HepG2 (cell line): ENCODE measurements at regions not wholly inside any gene's neighbourhood (a gene's known extent, or its start where the extent isn't known, plus 50 kb on each side); places are given as distances from the start of the nearest gene placed in this dataset.

ENCODE experiments used
- ATAC-seq: fragments of 200-7000 bp; cut with Tn5 transposase; 3 replicates; pipeline ENCODE4 v1.9.1; 2020; ENCODE audit warnings: mild to moderate bottlenecking, moderate library complexity
- BruUV-seq: library from RNA; stranded (reverse); fragments of 400-500 nt; replicated peaks from 2 replicates; lab custom pipeline; 2021; lab: Mats Ljungman, UMichigan
- CTCF ChIA-PET: fragments of 300-600 bp; formaldehyde crosslinking; extraction: SDS; loops from one replicate; lab custom pipeline; 2021; ENCODE audit warnings: low total read pairs, inconsistent platforms, low intra/inter-chr PET ratio; lab: Yijun Ruan, JAX
- POLR2A ChIA-PET: fragments of 350-600 bp; sonication (Branson Sonifier 250); formaldehyde crosslinking; loops from one replicate; lab custom pipeline; 2020; ENCODE audit warnings: antibody characterized with exemption, inconsistent platforms; lab: Yijun Ruan, JAX
- DNase-seq: peaks from one replicate; pipeline ENCODE4 v3.0.0-alpha.2; 2015; ENCODE audit warnings: low spot score
- FAIRE-seq: peaks from 3 replicates; lab custom pipeline; 2011; peaks lifted over from hg19 to GRCh38; lab: Jason Lieb, UNC
- H2AFZ ChIP-seq: one replicate; pipeline ENCODE4 v1.6.1; 2011; ENCODE audit warnings: low read length, inconsistent platforms
- H3K27ac ChIP-seq: fragments of 300-600 bp; 3 replicates; pipeline ENCODE4 v1.8.0; 2011; ENCODE audit warnings: mixed run types, mild to moderate bottlenecking, mixed read lengths, low read length, inconsistent platforms; ENCODE audit not compliant: insufficient read depth; ENCODE audit errors: extremely low read length
- H3K27me3 ChIP-seq, 2 experiments: fragments of 200-600 bp in 1 of 2; 2 replicates in 1 of 2; 3 replicates in 1 of 2; pipeline versions ENCODE4 v1.6.0 to v1.8.0; 2011; ENCODE audit warnings: low read length in 2 of 2, mild to moderate bottlenecking in 2 of 2, moderate library complexity in 2 of 2, inconsistent platforms in 1 of 2; ENCODE audit not compliant: insufficient read depth in 2 of 2, control insufficient read depth in 1 of 2
- H3K36me3 ChIP-seq, 2 experiments: fragments of 200-600 bp in 1 of 2; replicated peaks in 1 of 2; 2 replicates in 1 of 2; 3 replicates in 1 of 2; pipeline versions ENCODE4 v1.5.1 to v1.8.0; 2011; ENCODE audit warnings: low read length in 2 of 2, inconsistent platforms in 1 of 2; ENCODE audit not compliant: insufficient read depth in 2 of 2, control insufficient read depth in 1 of 2
- H3K4me1 ChIP-seq: 2 replicates; pipeline ENCODE4 v1.5.1; 2012; ENCODE audit warnings: low read length, inconsistent platforms; ENCODE audit not compliant: insufficient read depth
- H3K4me2 ChIP-seq: 2 replicates; pipeline ENCODE4 v1.6.0; 2011; ENCODE audit warnings: low read depth, low read length, inconsistent platforms
- H3K4me3 ChIP-seq, 3 experiments: fragments of 200-600 bp in 1 of 3; sonication (generic), shearing (Covaris generic) in 1 of 3; replicated peaks in 1 of 3; 2 replicates each; pipeline ENCODE4 v1.5.1; 2011 to 2016; ENCODE audit warnings: low read length in 3 of 3, inconsistent platforms in 2 of 3, low read depth in 2 of 3, mild to moderate bottlenecking in 2 of 3, control low read depth in 1 of 3, mixed read lengths in 1 of 3; ENCODE audit not compliant: insufficient read depth in 1 of 3
- H3K79me2 ChIP-seq: one replicate; pipeline ENCODE4 v1.6.1; 2011; ENCODE audit warnings: low read length, inconsistent platforms; ENCODE audit not compliant: insufficient read depth
- H3K9ac ChIP-seq: 2 replicates; pipeline ENCODE4 v1.6.0; 2011; ENCODE audit warnings: mild to moderate bottlenecking, low read depth, low read length, inconsistent platforms; ENCODE audit not compliant: insufficient read depth
- H3K9me3 ChIP-seq: 2 replicates; pipeline ENCODE4 v1.5.1; 2012; ENCODE audit warnings: mild to moderate bottlenecking, low read length
- H4K20me1 ChIP-seq: 2 replicates; pipeline ENCODE4 v1.6.0; 2011; ENCODE audit warnings: inconsistent platforms, mild to moderate bottlenecking, low read length, moderate library complexity; ENCODE audit not compliant: insufficient read depth
- CBX1 ChIP-seq: IDR thresholded peaks from one replicate; pipeline ENCODE4 v1.6.1; 2016; ENCODE audit warnings: antibody characterized with exemption, low read depth
- CHD2 ChIP-seq: IDR thresholded peaks from 2 replicates; pipeline ENCODE4 v1.6.1; 2011; ENCODE audit warnings: low read depth, low read length, improper control_type of control experiment
- HMGA1 ChIP-seq: sonication (generic); formaldehyde crosslinking; conservative IDR thresholded peaks from 2 replicates; pipeline ENCODE4 v1.4.0; 2020; ENCODE audit warnings: missing genetic modification reagents
- KLF16 ChIP-seq, 2 experiments: sonication (generic) in 1 of 2; formaldehyde crosslinking in 1 of 2; IDR thresholded peaks; 2 replicates each; pipeline versions ENCODE4 v1.6.1 to v1.8.0; 2016 to 2023; ENCODE audit warnings: missing genetic modification reagents in 2 of 2, missing compliant biosample characterization in 1 of 2
- MTA1 ChIP-seq: sonication (generic); formaldehyde crosslinking; IDR thresholded peaks from 2 replicates; pipeline ENCODE4 v1.4.0; 2020; ENCODE audit warnings: missing genetic modification reagents, mild to moderate bottlenecking, borderline replicate concordance
- MYC ChIP-seq: sonication (generic); formaldehyde crosslinking; IDR thresholded peaks from 2 replicates; pipeline ENCODE4 v1.9.0; 2021; ENCODE audit warnings: missing genetic modification reagents, borderline replicate concordance
- ZNF225 ChIP-seq: sonication (generic); formaldehyde crosslinking; IDR thresholded peaks from 2 replicates; pipeline ENCODE4 v1.4.0; 2020; ENCODE audit warnings: mild to moderate bottlenecking, missing genetic modification reagents
- ZNF282 ChIP-seq: fragments of 450-650 bp; IDR thresholded peaks from 2 replicates; pipeline ENCODE4 v1.6.1; 2018; ENCODE audit not compliant: partially characterized antibody
- ZNF337 ChIP-seq: sonication (generic); formaldehyde crosslinking; IDR thresholded peaks from 2 replicates; pipeline ENCODE4 v1.5.1; 2020; ENCODE audit warnings: missing genetic modification reagents, low read depth, mild to moderate bottlenecking, borderline replicate concordance
- ZNF34 ChIP-seq: sonication (generic); formaldehyde crosslinking; IDR thresholded peaks from 2 replicates; pipeline ENCODE4 v1.4.0; 2020; ENCODE audit warnings: mild to moderate bottlenecking, missing genetic modification reagents, borderline replicate concordance
- ZNF746 ChIP-seq: sonication (generic); formaldehyde crosslinking; IDR thresholded peaks from 2 replicates; pipeline ENCODE4 v1.8.0; 2022; ENCODE audit warnings: mild to moderate bottlenecking, missing genetic modification reagents
- WGBS: methylation state at CpG from one replicate; pipeline ENCODE4 v1.1.6; 2017; ENCODE audit warnings: low lambda C conversion rate; 5-methylcytosine and 5-hydroxymethylcytosine counted together
- in situ Hi-C: cut with HindIII; loops from 2 replicates; pipeline ENCODE4 v1.10.0; 2017; ENCODE audit warnings: low pct_unique_long_range_greater_than_20kb; ENCODE audit not compliant: extremely low pct_ligation_motif_present
- intact Hi-C: fragments of 100-400 bp; cut with micrococcal nuclease; formaldehyde crosslinking; loops from one replicate; pipeline ENCODE4 v1.10.0; 2022; ENCODE audit not compliant: unreplicated experiment
- TF ChIP-seq, protein P1 (sequence below): sonication (generic); formaldehyde crosslinking; IDR thresholded peaks from 2 replicates; pipeline ENCODE4 v1.9.0; 2021; ENCODE audit warnings: missing genetic modification reagents, mild to moderate bottlenecking, borderline replicate concordance
- TF ChIP-seq, protein P2 (sequence below): IDR thresholded peaks from 2 replicates; pipeline ENCODE4 v1.6.1; 2012; ENCODE audit warnings: inconsistent platforms
- TF ChIP-seq, protein P3 (sequence below): sonication (generic); formaldehyde crosslinking; IDR thresholded peaks from 2 replicates; pipeline ENCODE4 v1.4.0; 2020; ENCODE audit warnings: mild to moderate bottlenecking, missing genetic modification reagents
- TF ChIP-seq, protein P4 (sequence below): sonication (generic); formaldehyde crosslinking; IDR thresholded peaks from 2 replicates; pipeline ENCODE4 v1.4.0; 2020; ENCODE audit warnings: missing genetic modification reagents

DNA sequence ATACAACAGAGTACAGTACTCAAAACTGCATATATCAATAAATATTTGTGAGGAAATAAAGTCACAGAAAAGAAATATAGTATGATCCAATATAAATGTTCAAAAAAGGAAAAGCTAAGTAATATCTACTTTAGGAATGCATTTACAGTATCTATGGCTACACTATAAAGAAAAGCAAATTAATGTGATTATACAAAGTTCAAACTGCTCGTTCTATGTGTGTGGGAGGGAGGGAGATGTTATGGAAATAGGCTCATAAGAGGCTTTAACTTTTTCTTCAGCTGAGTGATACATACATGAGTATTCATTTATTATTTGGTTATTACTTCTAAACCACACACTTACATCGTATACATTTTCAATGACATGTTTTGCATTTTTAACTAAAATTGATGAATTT, 377.7 kb upstream of the AGTR1 start (continued):
- no peak for TF ChIP-seq ZNF337
- TF ChIP-seq, protein P1, sequence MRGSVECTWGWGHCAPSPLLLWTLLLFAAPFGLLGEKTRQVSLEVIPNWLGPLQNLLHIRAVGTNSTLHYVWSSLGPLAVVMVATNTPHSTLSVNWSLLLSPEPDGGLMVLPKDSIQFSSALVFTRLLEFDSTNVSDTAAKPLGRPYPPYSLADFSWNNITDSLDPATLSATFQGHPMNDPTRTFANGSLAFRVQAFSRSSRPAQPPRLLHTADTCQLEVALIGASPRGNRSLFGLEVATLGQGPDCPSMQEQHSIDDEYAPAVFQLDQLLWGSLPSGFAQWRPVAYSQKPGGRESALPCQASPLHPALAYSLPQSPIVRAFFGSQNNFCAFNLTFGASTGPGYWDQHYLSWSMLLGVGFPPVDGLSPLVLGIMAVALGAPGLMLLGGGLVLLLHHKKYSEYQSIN: no peak

DNA sequence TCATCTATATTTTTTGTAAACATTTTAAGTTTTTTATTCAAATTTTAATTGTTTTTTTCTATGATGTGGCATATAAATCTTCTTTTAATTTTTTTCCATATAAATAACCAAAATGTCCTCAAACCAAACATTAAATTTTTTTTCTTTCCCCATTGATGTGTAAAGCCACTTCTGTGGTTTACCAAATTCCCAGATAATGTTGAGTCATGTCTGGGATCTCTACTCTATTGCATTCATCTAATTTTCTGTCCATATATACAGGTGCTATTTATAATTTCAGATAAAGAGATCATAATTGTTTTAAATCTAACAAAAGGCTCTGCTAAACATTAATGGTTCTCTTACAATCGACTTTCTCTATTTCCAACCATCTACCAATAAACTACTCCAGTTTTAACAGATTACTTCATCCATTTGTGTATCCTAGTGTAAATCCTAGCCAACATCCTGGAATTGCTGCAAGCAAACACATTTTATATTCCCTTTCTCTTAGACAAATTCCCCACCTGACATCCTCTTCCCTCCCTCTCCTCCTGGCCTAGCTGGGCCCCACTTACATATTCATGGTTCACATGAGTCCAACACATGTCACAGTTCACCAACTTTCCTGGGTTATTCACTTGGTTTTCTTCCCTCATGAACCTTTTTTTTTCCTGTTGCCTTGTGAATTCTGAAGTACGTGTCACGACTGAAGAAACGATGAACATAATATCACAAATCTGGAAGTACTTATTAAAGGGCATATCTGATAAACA, 368.0 kb upstream of the AGTR1 start:
- no peaks in the 10 kb centered on the region for H3K9me3 ChIP-seq
- CTCF ChIA-PET: no interaction called here
- intact Hi-C loops (no loop called here), in situ Hi-C loops (no loop called here)
- FAIRE-seq (no peak), DNase-seq (no peak), ATAC-seq (no peak)
- POLR2A ChIA-PET: no interaction called here
- no peaks in the 10 kb centered on the region for H4K20me1 ChIP-seq
- H3K79me2 ChIP-seq: no peaks in the 10 kb centered on the region
- H3K27ac ChIP-seq: no peak overlapping the region
- H3K36me3 ChIP-seq: no peaks in the 10 kb centered on the region
- no peak overlapping the region for H3K4me2 ChIP-seq
- no TSS peak for BruUV-seq
- no peak overlapping the region for H3K4me3 ChIP-seq
- H2AFZ ChIP-seq: no peak overlapping the region
- WGBS: 31% methylated on average over 4 of the region's 4 CpGs
- TF ChIP-seq, protein P2, sequence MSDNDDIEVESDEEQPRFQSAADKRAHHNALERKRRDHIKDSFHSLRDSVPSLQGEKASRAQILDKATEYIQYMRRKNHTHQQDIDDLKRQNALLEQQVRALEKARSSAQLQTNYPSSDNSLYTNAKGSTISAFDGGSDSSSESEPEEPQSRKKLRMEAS: no peak
- TF ChIP-seq HMGA1 (CRISPR knock-in tag) (no peak), ZNF34 (CRISPR knock-in tag) (no peak), CBX1 (no peak), ZNF746 (no peak), CHD2 (no peak), MYC (CRISPR knock-in tag) (no peak), KLF16 (CRISPR knock-in tag; IDR thresholded peaks at IDR 0.05) (no peak), MTA1 (CRISPR knock-in tag) (no peak), ZNF225 (CRISPR knock-in tag) (no peak), ZNF282 (no peak)
- TF ChIP-seq, protein P3, sequence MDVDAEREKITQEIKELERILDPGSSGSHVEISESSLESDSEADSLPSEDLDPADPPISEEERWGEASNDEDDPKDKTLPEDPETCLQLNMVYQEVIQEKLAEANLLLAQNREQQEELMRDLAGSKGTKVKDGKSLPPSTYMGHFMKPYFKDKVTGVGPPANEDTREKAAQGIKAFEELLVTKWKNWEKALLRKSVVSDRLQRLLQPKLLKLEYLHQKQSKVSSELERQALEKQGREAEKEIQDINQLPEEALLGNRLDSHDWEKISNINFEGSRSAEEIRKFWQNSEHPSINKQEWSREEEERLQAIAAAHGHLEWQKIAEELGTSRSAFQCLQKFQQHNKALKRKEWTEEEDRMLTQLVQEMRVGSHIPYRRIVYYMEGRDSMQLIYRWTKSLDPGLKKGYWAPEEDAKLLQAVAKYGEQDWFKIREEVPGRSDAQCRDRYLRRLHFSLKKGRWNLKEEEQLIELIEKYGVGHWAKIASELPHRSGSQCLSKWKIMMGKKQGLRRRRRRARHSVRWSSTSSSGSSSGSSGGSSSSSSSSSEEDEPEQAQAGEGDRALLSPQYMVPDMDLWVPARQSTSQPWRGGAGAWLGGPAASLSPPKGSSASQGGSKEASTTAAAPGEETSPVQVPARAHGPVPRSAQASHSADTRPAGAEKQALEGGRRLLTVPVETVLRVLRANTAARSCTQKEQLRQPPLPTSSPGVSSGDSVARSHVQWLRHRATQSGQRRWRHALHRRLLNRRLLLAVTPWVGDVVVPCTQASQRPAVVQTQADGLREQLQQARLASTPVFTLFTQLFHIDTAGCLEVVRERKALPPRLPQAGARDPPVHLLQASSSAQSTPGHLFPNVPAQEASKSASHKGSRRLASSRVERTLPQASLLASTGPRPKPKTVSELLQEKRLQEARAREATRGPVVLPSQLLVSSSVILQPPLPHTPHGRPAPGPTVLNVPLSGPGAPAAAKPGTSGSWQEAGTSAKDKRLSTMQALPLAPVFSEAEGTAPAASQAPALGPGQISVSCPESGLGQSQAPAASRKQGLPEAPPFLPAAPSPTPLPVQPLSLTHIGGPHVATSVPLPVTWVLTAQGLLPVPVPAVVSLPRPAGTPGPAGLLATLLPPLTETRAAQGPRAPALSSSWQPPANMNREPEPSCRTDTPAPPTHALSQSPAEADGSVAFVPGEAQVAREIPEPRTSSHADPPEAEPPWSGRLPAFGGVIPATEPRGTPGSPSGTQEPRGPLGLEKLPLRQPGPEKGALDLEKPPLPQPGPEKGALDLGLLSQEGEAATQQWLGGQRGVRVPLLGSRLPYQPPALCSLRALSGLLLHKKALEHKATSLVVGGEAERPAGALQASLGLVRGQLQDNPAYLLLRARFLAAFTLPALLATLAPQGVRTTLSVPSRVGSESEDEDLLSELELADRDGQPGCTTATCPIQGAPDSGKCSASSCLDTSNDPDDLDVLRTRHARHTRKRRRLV: no peak
- TF ChIP-seq, protein P4, sequence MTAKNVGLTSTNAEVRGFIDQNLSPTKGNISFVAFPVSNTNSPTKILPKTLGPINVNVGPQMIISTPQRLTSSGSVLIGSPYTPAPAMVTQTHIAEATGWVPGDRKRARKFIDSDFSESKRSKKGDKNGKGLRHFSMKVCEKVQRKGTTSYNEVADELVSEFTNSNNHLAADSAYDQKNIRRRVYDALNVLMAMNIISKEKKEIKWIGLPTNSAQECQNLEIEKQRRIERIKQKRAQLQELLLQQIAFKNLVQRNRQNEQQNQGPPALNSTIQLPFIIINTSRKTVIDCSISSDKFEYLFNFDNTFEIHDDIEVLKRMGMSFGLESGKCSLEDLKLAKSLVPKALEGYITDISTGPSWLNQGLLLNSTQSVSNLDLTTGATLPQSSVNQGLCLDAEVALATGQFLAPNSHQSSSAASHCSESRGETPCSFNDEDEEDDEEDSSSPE (CRISPR knock-in tag): no peak
- H3K4me1 ChIP-seq: no peaks in the 10 kb centered on the region
- no peaks in the 10 kb centered on the region; a peak in 1 of 5 replicates for H3K27me3 ChIP-seq
- H3K9ac ChIP-seq: no peak overlapping the region
